GM12878 (cell line): ENCODE measurements at regions not wholly inside any gene's neighbourhood (a gene's known extent, or its start where the extent isn't known, plus 50 kb on each side); places are given as distances from the start of the nearest gene placed in this dataset.

Experiments
- CTCF ChIP-seq, 3 experiments: IDR thresholded peaks in 2 of 3; conservative IDR thresholded peaks in 1 of 3; 2 replicates each; pipeline ENCODE4 v1.5.1; 2011; ENCODE audit warnings: low read depth in 3 of 3, low read length in 3 of 3, mild to moderate bottlenecking in 3 of 3, control low read depth in 2 of 3, moderate library complexity in 2 of 3, inconsistent platforms in 1 of 3, mixed read lengths in 1 of 3; ENCODE audit not compliant: control insufficient read depth in 2 of 3, insufficient read depth in 1 of 3; ENCODE audit errors: extremely low read depth in 1 of 3
- PKNOX1 ChIP-seq: fragments of 450-650 bp; IDR thresholded peaks from 2 replicates; pipeline ENCODE4 v1.6.1; 2016; ENCODE audit warnings: mild to moderate bottlenecking
- TF ChIP-seq, protein P1 (sequence below): IDR thresholded peaks from 2 replicates; pipeline ENCODE4 v1.6.1; 2012; ENCODE audit warnings: low read depth, low read length, improper control_type of control experiment

DNA sequence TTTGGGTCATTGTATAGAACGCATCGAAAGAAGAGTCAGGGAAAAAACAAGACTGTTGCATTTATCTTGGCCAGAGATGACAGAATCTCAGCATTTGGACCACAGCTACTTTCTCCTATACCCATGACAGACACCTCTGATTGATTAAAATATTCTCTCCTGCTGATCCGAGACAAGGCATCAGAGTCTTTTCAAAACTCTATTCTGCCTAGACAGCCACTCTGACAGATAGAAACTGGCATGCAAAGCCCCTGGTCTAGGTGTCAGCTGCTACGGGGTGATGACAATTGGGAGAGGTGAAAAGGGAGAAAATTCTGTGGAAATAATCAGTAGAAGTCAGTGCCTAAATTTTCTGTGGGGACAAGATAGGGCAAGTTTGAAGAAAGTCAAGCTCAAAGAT lies 152.2 kb downstream of the PIK3R1 start:
- TF ChIP-seq CTCF (IDR thresholded peaks at IDR 0.05 in 2 of 3, conservative IDR thresholded peaks at IDR 0.05 in 1 of 3; ENCODE audit: control insufficient read depth in 2 of 3, extremely low read depth in 1 of 3, insufficient read depth in 1 of 3, low read depth in 3 of 3, low read length in 3 of 3) (no peak), PKNOX1 (no peak)
- TF ChIP-seq, protein P1, sequence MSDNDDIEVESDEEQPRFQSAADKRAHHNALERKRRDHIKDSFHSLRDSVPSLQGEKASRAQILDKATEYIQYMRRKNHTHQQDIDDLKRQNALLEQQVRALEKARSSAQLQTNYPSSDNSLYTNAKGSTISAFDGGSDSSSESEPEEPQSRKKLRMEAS, result no peak
